ENCODE measurements at regions not wholly inside any gene's neighbourhood (a gene's known extent, or its start where the extent isn't known, plus 50 kb on each side); places are given as distances from the start of the nearest gene placed in this dataset.

DNA sequence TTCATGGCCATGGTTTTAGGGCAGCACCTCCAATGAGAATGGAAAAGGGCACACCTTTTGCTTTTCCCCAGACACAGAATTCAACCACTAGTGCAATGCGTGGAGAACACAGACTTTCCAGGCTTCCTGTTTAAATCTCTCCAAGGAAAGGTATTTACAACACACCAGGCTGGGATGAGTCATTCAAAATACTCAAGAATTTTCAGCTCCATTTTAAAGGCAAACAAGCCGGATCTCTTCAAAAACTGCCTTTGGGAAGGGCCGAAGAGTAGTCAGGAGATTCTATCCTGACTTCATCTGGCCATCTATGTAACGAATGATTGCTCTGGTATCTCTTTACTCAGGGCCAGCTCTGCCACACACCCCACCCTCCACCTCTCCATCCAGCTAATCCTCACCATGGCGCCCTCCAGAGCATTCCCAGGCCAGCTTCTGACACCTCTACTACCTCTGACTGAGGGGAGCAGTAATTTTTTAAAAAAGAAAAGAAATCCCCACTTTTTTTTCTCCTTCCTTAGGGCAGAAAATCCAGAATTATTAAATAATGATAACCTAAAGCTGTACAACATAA lies 254.6 kb downstream of the LY86 start:
- TF ChIP-seq, protein P1, sequence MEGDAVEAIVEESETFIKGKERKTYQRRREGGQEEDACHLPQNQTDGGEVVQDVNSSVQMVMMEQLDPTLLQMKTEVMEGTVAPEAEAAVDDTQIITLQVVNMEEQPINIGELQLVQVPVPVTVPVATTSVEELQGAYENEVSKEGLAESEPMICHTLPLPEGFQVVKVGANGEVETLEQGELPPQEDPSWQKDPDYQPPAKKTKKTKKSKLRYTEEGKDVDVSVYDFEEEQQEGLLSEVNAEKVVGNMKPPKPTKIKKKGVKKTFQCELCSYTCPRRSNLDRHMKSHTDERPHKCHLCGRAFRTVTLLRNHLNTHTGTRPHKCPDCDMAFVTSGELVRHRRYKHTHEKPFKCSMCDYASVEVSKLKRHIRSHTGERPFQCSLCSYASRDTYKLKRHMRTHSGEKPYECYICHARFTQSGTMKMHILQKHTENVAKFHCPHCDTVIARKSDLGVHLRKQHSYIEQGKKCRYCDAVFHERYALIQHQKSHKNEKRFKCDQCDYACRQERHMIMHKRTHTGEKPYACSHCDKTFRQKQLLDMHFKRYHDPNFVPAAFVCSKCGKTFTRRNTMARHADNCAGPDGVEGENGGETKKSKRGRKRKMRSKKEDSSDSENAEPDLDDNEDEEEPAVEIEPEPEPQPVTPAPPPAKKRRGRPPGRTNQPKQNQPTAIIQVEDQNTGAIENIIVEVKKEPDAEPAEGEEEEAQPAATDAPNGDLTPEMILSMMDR (IDR thresholded peaks at IDR 0.05): no peak
- TF ChIP-seq POLR2A (IDR thresholded peaks at IDR 0.05): no peak
